HepG2 (cell line): ENCODE measurements at regions not wholly inside any gene's neighbourhood (a gene's known extent, or its start where the extent isn't known, plus 50 kb on each side); places are given as distances from the start of the nearest gene placed in this dataset.

Source experiments
- ATAC-seq: fragments of 200-7000 bp; cut with Tn5 transposase; 3 replicates; pipeline ENCODE4 v1.9.1; 2020; ENCODE audit warnings: mild to moderate bottlenecking, moderate library complexity
- BruUV-seq: library from RNA; stranded (reverse); fragments of 400-500 nt; replicated peaks from 2 replicates; lab custom pipeline; 2021; lab: Mats Ljungman, UMichigan
- CTCF ChIA-PET: fragments of 300-600 bp; formaldehyde crosslinking; extraction: SDS; loops from one replicate; lab custom pipeline; 2021; ENCODE audit warnings: low total read pairs, inconsistent platforms, low intra/inter-chr PET ratio; lab: Yijun Ruan, JAX
- POLR2A ChIA-PET: fragments of 350-600 bp; sonication (Branson Sonifier 250); formaldehyde crosslinking; loops from one replicate; lab custom pipeline; 2020; ENCODE audit warnings: antibody characterized with exemption, inconsistent platforms; lab: Yijun Ruan, JAX
- DNase-seq: peaks from one replicate; pipeline ENCODE4 v3.0.0-alpha.2; 2015; ENCODE audit warnings: low spot score
- FAIRE-seq: peaks from 3 replicates; lab custom pipeline; 2011; peaks lifted over from hg19 to GRCh38; lab: Jason Lieb, UNC
- H2AFZ ChIP-seq: one replicate; pipeline ENCODE4 v1.6.1; 2011; ENCODE audit warnings: low read length, inconsistent platforms
- H3K27ac ChIP-seq: fragments of 300-600 bp; 3 replicates; pipeline ENCODE4 v1.8.0; 2011; ENCODE audit warnings: mixed run types, mild to moderate bottlenecking, mixed read lengths, low read length, inconsistent platforms; ENCODE audit not compliant: insufficient read depth; ENCODE audit errors: extremely low read length
- H3K27me3 ChIP-seq, 2 experiments: fragments of 200-600 bp in 1 of 2; 2 replicates in 1 of 2; 3 replicates in 1 of 2; pipeline versions ENCODE4 v1.6.0 to v1.8.0; 2011; ENCODE audit warnings: low read length in 2 of 2, mild to moderate bottlenecking in 2 of 2, moderate library complexity in 2 of 2, inconsistent platforms in 1 of 2; ENCODE audit not compliant: insufficient read depth in 2 of 2, control insufficient read depth in 1 of 2
- H3K36me3 ChIP-seq, 2 experiments: fragments of 200-600 bp in 1 of 2; replicated peaks in 1 of 2; 2 replicates in 1 of 2; 3 replicates in 1 of 2; pipeline versions ENCODE4 v1.5.1 to v1.8.0; 2011; ENCODE audit warnings: low read length in 2 of 2, inconsistent platforms in 1 of 2; ENCODE audit not compliant: insufficient read depth in 2 of 2, control insufficient read depth in 1 of 2
- H3K4me1 ChIP-seq: 2 replicates; pipeline ENCODE4 v1.5.1; 2012; ENCODE audit warnings: low read length, inconsistent platforms; ENCODE audit not compliant: insufficient read depth
- H3K4me2 ChIP-seq: 2 replicates; pipeline ENCODE4 v1.6.0; 2011; ENCODE audit warnings: low read depth, low read length, inconsistent platforms
- H3K4me3 ChIP-seq, 3 experiments: fragments of 200-600 bp in 1 of 3; sonication (generic), shearing (Covaris generic) in 1 of 3; replicated peaks in 1 of 3; 2 replicates each; pipeline ENCODE4 v1.5.1; 2011 to 2016; ENCODE audit warnings: low read length in 3 of 3, inconsistent platforms in 2 of 3, low read depth in 2 of 3, mild to moderate bottlenecking in 2 of 3, control low read depth in 1 of 3, mixed read lengths in 1 of 3; ENCODE audit not compliant: insufficient read depth in 1 of 3
- H3K79me2 ChIP-seq: one replicate; pipeline ENCODE4 v1.6.1; 2011; ENCODE audit warnings: low read length, inconsistent platforms; ENCODE audit not compliant: insufficient read depth
- H3K9ac ChIP-seq: 2 replicates; pipeline ENCODE4 v1.6.0; 2011; ENCODE audit warnings: mild to moderate bottlenecking, low read depth, low read length, inconsistent platforms; ENCODE audit not compliant: insufficient read depth
- H3K9me3 ChIP-seq: 2 replicates; pipeline ENCODE4 v1.5.1; 2012; ENCODE audit warnings: mild to moderate bottlenecking, low read length
- H4K20me1 ChIP-seq: 2 replicates; pipeline ENCODE4 v1.6.0; 2011; ENCODE audit warnings: inconsistent platforms, mild to moderate bottlenecking, low read length, moderate library complexity; ENCODE audit not compliant: insufficient read depth
- CHCHD3 ChIP-seq: sonication (generic); formaldehyde crosslinking; IDR thresholded peaks from 2 replicates; pipeline ENCODE4 v1.8.0; 2022; ENCODE audit warnings: mild to moderate bottlenecking, missing genetic modification reagents, moderate library complexity
- GMEB1 ChIP-seq: sonication (generic); formaldehyde crosslinking; IDR thresholded peaks from 2 replicates; pipeline ENCODE4 v1.5.1; 2020; ENCODE audit warnings: missing genetic modification reagents, mild to moderate bottlenecking, borderline replicate concordance
- JUNB ChIP-seq: sonication (generic); formaldehyde crosslinking; IDR thresholded peaks from 2 replicates; pipeline ENCODE4 v1.8.0; 2022; ENCODE audit warnings: missing genetic modification reagents, mild to moderate bottlenecking, borderline replicate concordance
- MXD4 ChIP-seq: IDR thresholded peaks from 2 replicates; pipeline ENCODE4 v1.6.1; 2016; ENCODE audit warnings: mild to moderate bottlenecking, missing biosample characterization, missing genetic modification reagents
- PRDM4 ChIP-seq: sonication (generic); formaldehyde crosslinking; IDR thresholded peaks from 2 replicates; pipeline ENCODE4 v1.9.0; 2021; ENCODE audit warnings: missing genetic modification reagents, borderline replicate concordance
- RBM39 ChIP-seq: fragments of 200-400 bp; formaldehyde crosslinking; IDR thresholded peaks from one replicate; pipeline ENCODE4 v1.6.1; 2018; ENCODE audit warnings: antibody characterized with exemption, mild to moderate bottlenecking, low read depth, low read length; ENCODE audit not compliant: poor library complexity, severe bottlenecking
- ZBTB1 ChIP-seq: sonication (generic); formaldehyde crosslinking; IDR thresholded peaks from 2 replicates; pipeline ENCODE4 v1.4.0; 2020; ENCODE audit warnings: missing genetic modification reagents, borderline replicate concordance
- ZBTB26 ChIP-seq: IDR thresholded peaks from 2 replicates; pipeline ENCODE4 v1.6.1; 2016; ENCODE audit warnings: missing compliant biosample characterization, missing genetic modification reagents, borderline replicate concordance
- ZBTB8A ChIP-seq: sonication (generic); formaldehyde crosslinking; IDR thresholded peaks from 2 replicates; pipeline ENCODE4 v1.4.0; 2020; ENCODE audit warnings: mild to moderate bottlenecking, low read depth, missing genetic modification reagents, borderline replicate concordance
- ZFY ChIP-seq: sonication (generic); formaldehyde crosslinking; IDR thresholded peaks from 2 replicates; pipeline ENCODE4 v1.4.0; 2020; ENCODE audit warnings: missing genetic modification reagents
- ZNF280B ChIP-seq: sonication (generic); formaldehyde crosslinking; IDR thresholded peaks from 2 replicates; pipeline ENCODE4 v1.5.0; 2020; ENCODE audit warnings: missing genetic modification reagents, mild to moderate bottlenecking, borderline replicate concordance
- ZNF383 ChIP-seq: sonication (generic); formaldehyde crosslinking; IDR thresholded peaks from 2 replicates; pipeline ENCODE4 v1.4.0; 2020; ENCODE audit warnings: missing genetic modification reagents, mild to moderate bottlenecking, borderline replicate concordance
- ZNF782 ChIP-seq: sonication (generic); formaldehyde crosslinking; IDR thresholded peaks from 2 replicates; pipeline ENCODE4 v1.4.0; 2020; ENCODE audit warnings: missing genetic modification reagents, mild to moderate bottlenecking, borderline replicate concordance
- ZNF792 ChIP-seq: IDR thresholded peaks from 2 replicates; pipeline ENCODE4 v1.6.1; 2016
- WGBS: methylation state at CpG from one replicate; pipeline ENCODE4 v1.1.6; 2017; ENCODE audit warnings: low lambda C conversion rate; 5-methylcytosine and 5-hydroxymethylcytosine counted together
- in situ Hi-C: cut with HindIII; loops from 2 replicates; pipeline ENCODE4 v1.10.0; 2017; ENCODE audit warnings: low pct_unique_long_range_greater_than_20kb; ENCODE audit not compliant: extremely low pct_ligation_motif_present
- intact Hi-C: fragments of 100-400 bp; cut with micrococcal nuclease; formaldehyde crosslinking; loops from one replicate; pipeline ENCODE4 v1.10.0; 2022; ENCODE audit not compliant: unreplicated experiment

GRCh38 chr12:58812214-58812613, 108.1 kb downstream of the LRIG3 start:
- ChIA-PET POLR2A (no interaction called here), CTCF (no interaction called here)
- Histone ChIP-seq H3K27ac (no peak overlapping the region), H3K36me3 (no peaks in the 10 kb centered on the region), H3K4me3 (no peak overlapping the region), H3K9ac (no peak overlapping the region), H2AFZ (no peak overlapping the region), H3K9me3 (no peaks in the 10 kb centered on the region), H3K4me1 (no peaks in the 10 kb centered on the region), H4K20me1 (no peaks in the 10 kb centered on the region), H3K27me3 (no peaks in the 10 kb centered on the region), H3K79me2 (no peaks in the 10 kb centered on the region), H3K4me2 (no peak overlapping the region)
- BruUV-seq: no TSS peak
- in situ Hi-C loops (no loop called here), intact Hi-C loops (loop anchor here (10.0 kb wide), 1 partner anchor 127 kb away; no protein-coding TSS in a partner anchor)
- no peak for ATAC-seq
- WGBS: 25% methylated on average over 2 of the region's 2 CpGs
- no peak for FAIRE-seq
- TF ChIP-seq PRDM4 (CRISPR knock-in tag) (no peak), GMEB1 (CRISPR knock-in tag) (no peak), RBM39 (no peak), ZFY (no peak), MXD4 (CRISPR knock-in tag) (no peak), ZNF792 (no peak), CHCHD3 (CRISPR knock-in tag) (no peak), JUNB (CRISPR knock-in tag) (no peak), ZNF782 (CRISPR knock-in tag) (no peak), ZNF280B (CRISPR knock-in tag) (no peak), ZNF383 (no peak), ZBTB26 (CRISPR knock-in tag) (no peak), ZBTB8A (no peak), ZBTB1 (no peak)
- no peak for DNase-seq
